ENCODE measurements at regions not wholly inside any gene's neighbourhood (a gene's known extent, or its start where the extent isn't known, plus 50 kb on each side); places are given as distances from the start of the nearest gene placed in this dataset.

- intact Hi-C loops (cut with DNase I) = no loop called here
- DNase-seq (no peak), ATAC-seq (no peak)
- no peaks in the 10 kb centered on the region for H3K9me3 ChIP-seq
- TF ChIP-seq, protein P1, sequence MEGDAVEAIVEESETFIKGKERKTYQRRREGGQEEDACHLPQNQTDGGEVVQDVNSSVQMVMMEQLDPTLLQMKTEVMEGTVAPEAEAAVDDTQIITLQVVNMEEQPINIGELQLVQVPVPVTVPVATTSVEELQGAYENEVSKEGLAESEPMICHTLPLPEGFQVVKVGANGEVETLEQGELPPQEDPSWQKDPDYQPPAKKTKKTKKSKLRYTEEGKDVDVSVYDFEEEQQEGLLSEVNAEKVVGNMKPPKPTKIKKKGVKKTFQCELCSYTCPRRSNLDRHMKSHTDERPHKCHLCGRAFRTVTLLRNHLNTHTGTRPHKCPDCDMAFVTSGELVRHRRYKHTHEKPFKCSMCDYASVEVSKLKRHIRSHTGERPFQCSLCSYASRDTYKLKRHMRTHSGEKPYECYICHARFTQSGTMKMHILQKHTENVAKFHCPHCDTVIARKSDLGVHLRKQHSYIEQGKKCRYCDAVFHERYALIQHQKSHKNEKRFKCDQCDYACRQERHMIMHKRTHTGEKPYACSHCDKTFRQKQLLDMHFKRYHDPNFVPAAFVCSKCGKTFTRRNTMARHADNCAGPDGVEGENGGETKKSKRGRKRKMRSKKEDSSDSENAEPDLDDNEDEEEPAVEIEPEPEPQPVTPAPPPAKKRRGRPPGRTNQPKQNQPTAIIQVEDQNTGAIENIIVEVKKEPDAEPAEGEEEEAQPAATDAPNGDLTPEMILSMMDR (IDR thresholded peaks at IDR 0.05) = no peak
- no peaks in the 10 kb centered on the region for H3K27me3 ChIP-seq
- 96 to 97% methylated on average over 2 of the region's 2 CpGs for WGBS, 2 donors
- H3K36me3 ChIP-seq = no peaks in the 10 kb centered on the region
- no peak overlapping the region for H3K27ac ChIP-seq
- peaks cover 0 to 2% (median 0%) of the 10 kb centered on the region in 9 donors for H3K4me1 ChIP-seq
- no peak overlapping the region for H3K4me3 ChIP-seq
Measured at GRCh38 chr12:89941436-89941835, 232.8 kb upstream of the ATP2B1 start.

- Histone ChIP-seq H3K27ac (no peak overlapping the region), H3K4me3 (no peak overlapping the region), H3K27me3 (no peaks in the 10 kb centered on the region), H3K36me3 (no peaks in the 10 kb centered on the region), H3K9me3 (no peaks in the 10 kb centered on the region), H3K4me1 (peaks cover 0 to 9% (median 0%) of the 10 kb centered on the region in 9 donors)
- 97 to 100% methylated on average over 1 of the region's 1 CpG for WGBS, 2 donors
- intact Hi-C loops (cut with DNase I) = no loop called here
- TF ChIP-seq, protein P1 (IDR thresholded peaks at IDR 0.05) = no peak
- ATAC-seq = no peak
- DNase-seq = no peak
Measured at GRCh38 chr12:89939522-89940215, 231.0 kb upstream of the ATP2B1 start.

- Histone ChIP-seq H3K4me1 (peaks cover 0 to 9% (median 0%) of the 10 kb centered on the region in 9 donors), H3K27ac (no peak overlapping the region), H3K9me3 (no peaks in the 10 kb centered on the region), H3K27me3 (no peaks in the 10 kb centered on the region), H3K36me3 (no peaks in the 10 kb centered on the region), H3K4me3 (no peak overlapping the region)
- intact Hi-C loops (cut with DNase I) = no loop called here
- TF ChIP-seq, protein P1 (IDR thresholded peaks at IDR 0.05) = no peak
- ATAC-seq = no peak
- DNase-seq = no peak
- 54% methylated on average over 3 of the region's 3 CpGs for WGBS, 2 donors
Measured at GRCh38 chr12:89936631-89937030, 228.0 kb upstream of the ATP2B1 start.

DNA sequence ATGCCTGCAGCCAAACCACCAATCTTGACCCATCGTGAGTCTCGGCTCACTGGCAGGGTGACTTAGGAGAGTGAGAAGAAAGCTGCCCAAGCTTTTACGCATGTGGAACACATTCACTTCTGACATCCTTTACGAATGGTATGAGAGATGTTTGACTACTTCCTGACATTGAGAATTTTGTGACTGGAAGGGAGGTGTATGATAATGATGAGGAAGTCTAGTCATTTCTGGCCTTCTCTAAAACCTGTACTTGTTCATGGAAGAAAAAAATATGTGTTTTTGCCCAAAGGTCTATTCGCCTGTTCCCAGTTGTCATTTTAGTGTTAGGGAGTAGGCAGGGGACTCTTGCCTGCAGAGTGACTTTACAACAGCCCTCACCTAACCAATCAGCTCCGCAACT lies 227.2 kb upstream of the ATP2B1 start:
- DNase-seq = no peak
- Histone ChIP-seq H3K4me1 (peaks cover 0 to 9% (median 0%) of the 10 kb centered on the region in 9 donors), H3K27ac (no peak overlapping the region), H3K27me3 (no peaks in the 10 kb centered on the region), H3K4me3 (no peak overlapping the region), H3K36me3 (no peaks in the 10 kb centered on the region), H3K9me3 (no peaks in the 10 kb centered on the region)
- ATAC-seq = no peak
- TF ChIP-seq, protein P1 (IDR thresholded peaks at IDR 0.05) = no peak
- WGBS, 2 donors = 85 to 90% methylated on average over 6 of the region's 6 CpGs
- intact Hi-C loops (cut with DNase I) = no loop called here

Measured in heart right ventricle (tissue), 16 donors.